Mammary epithelial cell (primary cell): ENCODE measurements at regions not wholly inside any gene's neighbourhood (a gene's known extent, or its start where the extent isn't known, plus 50 kb on each side); places are given as distances from the start of the nearest gene placed in this dataset.

Experiments used
- EZH2 ChIP-seq: IDR thresholded peaks from 2 replicates; pipeline ENCODE4 v1.6.1; 2012; ENCODE audit warnings: low read length, inconsistent platforms, borderline replicate concordance
- TF ChIP-seq, protein P1 (sequence below), 2 donors: IDR thresholded peaks in 1 of 2; conservative IDR thresholded peaks in 1 of 2; 2 replicates each; pipeline ENCODE4 v1.5.1; 2011 to 2012; ENCODE audit warnings: inconsistent platforms in 2 of 2, low read length in 2 of 2, mild to moderate bottlenecking in 2 of 2, control low read depth in 1 of 2, low read depth in 1 of 2; ENCODE audit not compliant: insufficient read depth in 1 of 2; ENCODE audit errors: extremely low read depth in 1 of 2

DNA sequence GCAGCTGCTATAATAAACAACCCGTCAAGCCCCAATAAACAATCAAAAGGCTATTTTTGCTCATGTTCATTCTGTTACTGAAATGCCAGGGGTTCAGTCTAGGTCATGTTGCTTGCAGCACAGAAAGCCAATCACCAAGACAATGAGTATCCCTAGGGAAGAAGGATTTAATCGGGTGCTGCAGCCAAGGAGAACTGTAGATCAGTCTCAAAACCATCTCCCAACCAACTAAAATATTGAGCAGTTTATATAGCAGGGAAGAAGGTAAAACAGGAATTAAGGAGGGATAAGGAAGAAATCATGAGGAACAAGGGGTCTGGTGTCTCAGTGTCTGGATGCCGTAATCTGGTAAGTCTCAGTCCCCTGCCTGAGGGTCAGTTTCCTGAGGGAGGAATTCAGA lies 169.5 kb downstream of the BLID start:
- TF ChIP-seq, protein P1, sequence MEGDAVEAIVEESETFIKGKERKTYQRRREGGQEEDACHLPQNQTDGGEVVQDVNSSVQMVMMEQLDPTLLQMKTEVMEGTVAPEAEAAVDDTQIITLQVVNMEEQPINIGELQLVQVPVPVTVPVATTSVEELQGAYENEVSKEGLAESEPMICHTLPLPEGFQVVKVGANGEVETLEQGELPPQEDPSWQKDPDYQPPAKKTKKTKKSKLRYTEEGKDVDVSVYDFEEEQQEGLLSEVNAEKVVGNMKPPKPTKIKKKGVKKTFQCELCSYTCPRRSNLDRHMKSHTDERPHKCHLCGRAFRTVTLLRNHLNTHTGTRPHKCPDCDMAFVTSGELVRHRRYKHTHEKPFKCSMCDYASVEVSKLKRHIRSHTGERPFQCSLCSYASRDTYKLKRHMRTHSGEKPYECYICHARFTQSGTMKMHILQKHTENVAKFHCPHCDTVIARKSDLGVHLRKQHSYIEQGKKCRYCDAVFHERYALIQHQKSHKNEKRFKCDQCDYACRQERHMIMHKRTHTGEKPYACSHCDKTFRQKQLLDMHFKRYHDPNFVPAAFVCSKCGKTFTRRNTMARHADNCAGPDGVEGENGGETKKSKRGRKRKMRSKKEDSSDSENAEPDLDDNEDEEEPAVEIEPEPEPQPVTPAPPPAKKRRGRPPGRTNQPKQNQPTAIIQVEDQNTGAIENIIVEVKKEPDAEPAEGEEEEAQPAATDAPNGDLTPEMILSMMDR (conservative IDR thresholded peaks at IDR 0.05 in 1 of 2, IDR thresholded peaks at IDR 0.05 in 1 of 2; ENCODE audit: extremely low read depth in 1 of 2, insufficient read depth in 1 of 2, low read depth in 1 of 2, low read length in 2 of 2): no peak
- no peak for TF ChIP-seq EZH2
